ENCODE measurements at regions not wholly inside any gene's neighbourhood (a gene's known extent, or its start where the extent isn't known, plus 50 kb on each side); places are given as distances from the start of the nearest gene placed in this dataset.

DNA sequence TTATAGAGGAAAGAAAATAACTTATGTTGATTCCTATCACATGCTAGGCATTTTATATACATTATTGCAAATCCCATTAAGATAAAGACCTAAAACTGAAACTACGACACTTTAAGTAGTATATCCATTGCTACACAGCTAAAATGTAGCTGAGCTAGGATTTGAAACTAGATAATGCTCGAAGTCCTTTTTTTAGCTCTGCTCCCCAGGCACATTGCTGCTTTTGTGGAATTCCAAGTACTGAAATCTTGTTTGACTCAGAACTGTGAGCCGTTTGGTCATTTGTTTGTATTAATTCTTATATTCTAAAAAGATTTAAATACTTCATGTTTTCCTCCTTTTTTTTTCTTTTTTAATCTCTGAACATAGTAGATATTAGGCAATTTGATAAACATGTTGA is 644.8 kb downstream of the HACE1 start:
- TF ChIP-seq CTCF (IDR thresholded peaks at IDR 0.05), result no peak
- ATAC-seq, result no peak
- no peaks in the 10 kb centered on the region for H3K27me3 ChIP-seq
- intact Hi-C loops (cut with DNase I), result no loop called here
- DNase-seq, result no peak
- no peaks in the 10 kb centered on the region for H3K4me1 ChIP-seq
- no peaks in the 10 kb centered on the region for H3K9me3 ChIP-seq
- no peaks in the 10 kb centered on the region for H3K36me3 ChIP-seq
- H3K27ac ChIP-seq, result no peak overlapping the region
- no peak overlapping the region for H3K4me3 ChIP-seq

DNA sequence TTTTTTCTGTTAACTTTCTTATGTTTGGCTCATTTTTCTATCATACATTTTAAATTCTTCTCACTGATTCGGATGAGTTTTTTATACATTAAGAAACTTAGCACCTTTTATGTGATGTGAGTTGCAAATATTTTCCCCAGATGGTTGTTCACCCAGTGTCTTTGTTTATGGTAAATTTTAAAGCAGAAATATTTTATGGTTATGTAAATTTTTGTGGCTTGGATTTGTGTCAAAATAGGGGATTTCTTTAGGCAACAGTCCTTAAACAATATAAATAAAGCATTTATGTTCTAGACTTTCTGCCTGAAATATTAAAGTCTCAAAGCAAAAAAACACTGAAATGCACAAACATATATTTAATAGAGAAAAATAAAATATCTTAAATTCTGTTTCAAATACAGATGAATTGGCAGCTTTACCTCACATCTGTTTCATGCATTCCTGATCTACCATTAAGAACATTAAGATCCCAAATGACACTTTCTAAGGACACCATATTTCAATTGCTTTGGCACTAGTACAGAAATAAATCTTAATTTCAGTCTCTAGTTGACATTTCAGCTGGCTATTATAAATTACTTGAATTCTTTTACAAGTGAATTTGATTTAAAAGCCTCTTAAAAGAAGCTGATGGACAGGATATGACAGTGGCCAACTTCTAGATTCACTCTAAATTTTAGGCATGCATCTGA is 646.6 kb downstream of the HACE1 start:
- H3K27me3 ChIP-seq, result no peaks in the 10 kb centered on the region
- ATAC-seq, result no peak
- no peaks in the 10 kb centered on the region for H3K4me1 ChIP-seq
- no peak for DNase-seq
- no peaks in the 10 kb centered on the region for H3K36me3 ChIP-seq
- H3K27ac ChIP-seq, result no peak overlapping the region
- TF ChIP-seq CTCF (IDR thresholded peaks at IDR 0.05), result no peak
- intact Hi-C loops (cut with DNase I), result no loop called here
- no peaks in the 10 kb centered on the region for H3K9me3 ChIP-seq
- H3K4me3 ChIP-seq, result no peak overlapping the region

DNA sequence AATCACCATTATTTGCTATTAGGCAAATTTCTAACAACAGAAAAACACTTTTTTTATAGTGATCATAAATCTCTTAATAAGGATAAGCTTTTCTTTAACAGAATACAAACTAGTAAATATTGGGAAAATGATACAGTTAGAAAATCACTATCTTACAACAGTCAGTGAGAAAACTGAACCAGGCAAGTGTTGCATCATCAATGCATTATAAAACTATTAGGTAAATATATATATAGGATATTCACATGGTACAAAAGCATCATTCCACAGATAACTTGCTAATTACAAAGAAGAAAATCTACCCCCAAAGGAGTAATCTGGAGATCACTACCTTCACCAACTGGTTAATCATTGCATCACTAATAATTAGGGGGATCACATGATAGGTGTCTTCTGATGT is 652.1 kb downstream of the HACE1 start:
- H3K36me3 ChIP-seq, result no peaks in the 10 kb centered on the region
- H3K27me3 ChIP-seq, result no peaks in the 10 kb centered on the region
- H3K27ac ChIP-seq, result no peak overlapping the region
- H3K4me1 ChIP-seq, result no peaks in the 10 kb centered on the region
- no peak overlapping the region for H3K4me3 ChIP-seq
- intact Hi-C loops (cut with DNase I), result no loop called here
- no peak for DNase-seq
- H3K9me3 ChIP-seq, result peaks cover 0 to 4% of the 10 kb centered on the region in 2 donors
- no peak for TF ChIP-seq CTCF (IDR thresholded peaks at IDR 0.05)
- ATAC-seq, result no peak

DNA sequence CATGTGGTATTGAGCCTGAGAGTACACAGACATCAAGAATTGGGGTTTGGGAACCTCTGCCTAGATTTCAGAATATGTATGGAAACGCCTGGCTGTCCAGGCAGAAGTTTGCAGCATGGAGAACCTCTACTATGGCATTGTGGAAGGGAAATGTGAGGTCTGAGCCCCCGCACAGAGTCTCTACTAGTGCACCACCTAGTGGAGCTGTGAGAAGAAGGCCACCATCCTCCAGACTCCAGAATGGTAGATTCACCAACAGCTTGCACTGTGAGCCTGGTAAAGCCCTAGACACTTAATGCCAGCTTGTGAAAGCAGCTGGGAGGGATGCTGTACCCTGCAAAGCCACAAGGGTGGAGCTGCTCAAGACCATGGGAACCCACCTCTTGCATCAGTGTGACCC is 658.2 kb downstream of the HACE1 start:
- Histone ChIP-seq H3K36me3 (no peaks in the 10 kb centered on the region), H3K27me3 (no peaks in the 10 kb centered on the region), H3K4me3 (no peak overlapping the region), H3K9me3 (peaks cover 0 to 25% of the 10 kb centered on the region in 2 donors), H3K4me1 (no peaks in the 10 kb centered on the region), H3K27ac (no peak overlapping the region)
- intact Hi-C loops (cut with DNase I), result no loop called here
- TF ChIP-seq CTCF (IDR thresholded peaks at IDR 0.05), result no peak
- ATAC-seq, result no peak
- no peak for DNase-seq

GRCh38 chr6:104187616-104188015 is 672.1 kb downstream of the HACE1 start:
- H3K27ac ChIP-seq, result no peak overlapping the region
- no peak overlapping the region for H3K4me3 ChIP-seq
- no peaks in the 10 kb centered on the region for H3K36me3 ChIP-seq
- H3K4me1 ChIP-seq, result no peaks in the 10 kb centered on the region
- no peak for DNase-seq
- H3K27me3 ChIP-seq, result no peaks in the 10 kb centered on the region
- intact Hi-C loops (cut with DNase I), result no loop called here
- no peak for TF ChIP-seq CTCF (IDR thresholded peaks at IDR 0.05)
- peaks cover 0 to 21% of the 10 kb centered on the region in 2 donors for H3K9me3 ChIP-seq
- ATAC-seq, result no peak

Data from left lung (tissue), 4 donors.